GM10266 (cell line): ENCODE measurements at regions not wholly inside any gene's neighbourhood (a gene's known extent, or its start where the extent isn't known, plus 50 kb on each side); places are given as distances from the start of the nearest gene placed in this dataset.

ENCODE experiments used
- DNase-seq: peaks from one replicate; pipeline ENCODE4 v3.0.0; 2012; ENCODE audit errors: extremely low spot score
- TF ChIP-seq, protein P1 (sequence below): IDR thresholded peaks from 2 replicates; pipeline ENCODE4 v1.5.1; 2012; ENCODE audit warnings: mild to moderate bottlenecking, low read depth; ENCODE audit not compliant: control insufficient read depth, insufficient read depth; ENCODE audit errors: missing control alignments

DNA sequence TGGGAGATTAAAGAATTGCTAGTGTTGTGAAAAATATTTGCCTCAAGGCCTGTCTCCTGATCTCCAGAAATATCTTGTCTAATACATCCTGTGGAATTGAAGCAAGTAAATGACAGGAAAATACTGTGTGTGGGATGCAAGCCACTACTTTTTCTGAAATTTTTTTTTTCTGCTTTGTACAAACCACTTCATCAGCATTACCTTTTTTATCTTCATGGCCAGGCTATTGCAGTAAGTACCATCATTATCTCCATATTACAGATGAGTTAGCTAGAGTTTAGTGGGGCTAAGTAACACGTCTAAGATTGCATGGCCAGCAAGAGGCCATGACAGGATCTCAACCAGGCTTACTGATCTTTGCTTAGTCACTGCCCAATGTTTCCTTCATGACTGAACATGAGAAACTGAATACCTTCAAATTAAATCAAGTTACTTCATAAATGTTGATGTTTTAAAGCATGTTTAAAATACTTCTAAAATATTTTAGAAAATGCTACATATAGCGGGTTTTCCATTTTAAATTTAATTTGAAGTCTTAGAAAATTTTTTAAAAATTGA, 273.7 kb downstream of the SLC6A15 start:
- DNase-seq = no peak
- TF ChIP-seq, protein P1, sequence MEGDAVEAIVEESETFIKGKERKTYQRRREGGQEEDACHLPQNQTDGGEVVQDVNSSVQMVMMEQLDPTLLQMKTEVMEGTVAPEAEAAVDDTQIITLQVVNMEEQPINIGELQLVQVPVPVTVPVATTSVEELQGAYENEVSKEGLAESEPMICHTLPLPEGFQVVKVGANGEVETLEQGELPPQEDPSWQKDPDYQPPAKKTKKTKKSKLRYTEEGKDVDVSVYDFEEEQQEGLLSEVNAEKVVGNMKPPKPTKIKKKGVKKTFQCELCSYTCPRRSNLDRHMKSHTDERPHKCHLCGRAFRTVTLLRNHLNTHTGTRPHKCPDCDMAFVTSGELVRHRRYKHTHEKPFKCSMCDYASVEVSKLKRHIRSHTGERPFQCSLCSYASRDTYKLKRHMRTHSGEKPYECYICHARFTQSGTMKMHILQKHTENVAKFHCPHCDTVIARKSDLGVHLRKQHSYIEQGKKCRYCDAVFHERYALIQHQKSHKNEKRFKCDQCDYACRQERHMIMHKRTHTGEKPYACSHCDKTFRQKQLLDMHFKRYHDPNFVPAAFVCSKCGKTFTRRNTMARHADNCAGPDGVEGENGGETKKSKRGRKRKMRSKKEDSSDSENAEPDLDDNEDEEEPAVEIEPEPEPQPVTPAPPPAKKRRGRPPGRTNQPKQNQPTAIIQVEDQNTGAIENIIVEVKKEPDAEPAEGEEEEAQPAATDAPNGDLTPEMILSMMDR = no peak

DNA sequence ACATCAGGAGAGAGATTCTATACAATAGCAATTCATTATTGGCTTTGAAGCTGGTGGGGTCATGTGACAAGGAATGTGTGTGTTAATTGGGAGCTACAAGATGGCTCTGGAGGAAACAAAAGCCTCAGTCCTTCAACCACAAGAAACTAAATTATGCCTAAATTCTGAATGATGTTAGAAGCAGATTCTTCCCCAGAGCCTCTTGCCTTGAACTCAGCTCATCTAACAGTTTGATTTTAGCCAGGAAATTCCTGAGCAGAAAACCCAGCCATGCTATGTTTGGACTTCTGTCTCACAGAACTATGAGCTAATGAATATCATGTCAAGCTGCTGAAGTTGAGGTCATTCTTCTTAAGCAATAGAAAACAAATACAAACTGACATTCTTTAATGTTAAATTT, 274.7 kb downstream of the SLC6A15 start:
- TF ChIP-seq, protein P1 = no peak
- no peak for DNase-seq

DNA sequence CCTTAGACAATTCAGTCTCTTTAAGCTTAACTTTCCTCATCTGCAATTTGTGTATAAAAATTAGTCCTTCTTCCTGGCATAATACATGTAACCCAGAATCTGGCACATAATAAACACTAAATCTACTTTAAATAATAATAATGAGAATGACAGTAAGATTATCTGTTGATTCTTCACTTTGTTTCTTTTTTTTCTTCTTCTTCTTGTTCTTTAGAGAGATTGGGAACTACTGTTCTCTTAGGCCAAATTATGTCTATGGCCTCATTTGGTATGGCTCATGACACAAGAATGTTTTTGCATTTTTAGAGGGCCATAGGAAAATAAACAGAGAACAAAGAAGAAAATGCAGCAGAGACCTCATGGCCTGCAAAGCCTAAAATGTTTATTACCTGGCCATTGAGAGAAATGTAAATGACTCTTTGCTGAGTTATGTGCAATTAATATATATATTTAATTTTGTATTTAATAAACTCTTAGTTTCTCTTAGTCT, 275.8 kb downstream of the SLC6A15 start:
- no peak for DNase-seq
- TF ChIP-seq, protein P1 = no peak

DNA sequence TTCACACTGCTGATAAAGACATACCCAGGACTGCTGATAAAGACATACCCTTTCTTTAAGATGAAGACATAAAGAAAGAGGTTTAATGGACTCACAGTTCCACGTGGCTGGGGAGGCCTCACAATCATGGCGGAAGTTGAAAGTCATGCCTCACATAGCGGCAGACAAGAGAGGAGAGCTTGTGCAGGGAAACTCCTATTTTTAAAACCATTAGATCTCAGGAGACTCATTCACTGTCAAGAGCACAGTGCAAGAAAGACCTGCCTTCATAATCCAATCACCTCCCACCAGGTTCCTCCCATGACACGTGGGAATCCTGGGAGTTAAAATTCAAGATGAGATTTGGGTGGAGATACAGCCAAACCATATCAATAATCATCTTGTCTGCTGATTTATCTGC, 278.1 kb downstream of the SLC6A15 start:
- DNase-seq = no peak
- TF ChIP-seq, protein P1 = no peak

DNA sequence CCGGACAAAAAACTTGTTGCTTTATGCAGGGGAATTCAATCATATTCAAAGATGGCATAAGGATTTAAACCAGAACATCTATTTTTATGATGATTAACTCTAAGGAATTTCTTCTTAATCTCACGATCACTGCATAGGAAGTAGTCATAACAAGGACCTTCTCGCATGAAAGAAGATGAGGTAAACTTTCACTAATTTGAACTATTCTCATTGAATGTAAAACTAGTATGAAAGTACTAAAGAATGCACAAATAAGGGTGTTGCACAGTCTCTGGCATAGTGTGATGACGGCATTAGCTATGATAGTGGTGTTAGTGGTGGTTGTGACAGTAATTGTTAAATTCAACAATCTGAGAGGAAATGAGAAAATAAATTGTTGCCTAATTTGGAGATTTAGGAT, 280.0 kb downstream of the SLC6A15 start:
- DNase-seq = no peak
- TF ChIP-seq, protein P1 = no peak

DNA sequence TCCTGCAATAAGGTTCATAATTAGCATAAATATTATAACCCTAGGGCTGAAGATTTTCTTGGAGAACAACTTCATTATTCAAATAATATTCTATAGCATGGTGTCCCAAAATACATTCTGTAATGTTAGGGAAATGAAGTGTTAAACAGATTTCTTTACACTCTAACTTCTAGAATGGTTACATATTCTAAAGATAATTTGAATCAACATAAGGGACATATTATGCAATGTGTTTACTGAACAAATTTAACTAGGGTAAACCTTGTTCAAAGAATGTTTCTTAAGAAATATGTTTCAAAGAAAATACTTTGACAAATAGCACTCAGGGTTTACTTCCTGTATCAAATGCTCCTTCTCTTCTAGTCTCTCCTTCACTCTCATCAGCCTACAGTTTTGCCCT, 281.6 kb downstream of the SLC6A15 start:
- no peak for DNase-seq
- TF ChIP-seq, protein P1 = no peak

DNA sequence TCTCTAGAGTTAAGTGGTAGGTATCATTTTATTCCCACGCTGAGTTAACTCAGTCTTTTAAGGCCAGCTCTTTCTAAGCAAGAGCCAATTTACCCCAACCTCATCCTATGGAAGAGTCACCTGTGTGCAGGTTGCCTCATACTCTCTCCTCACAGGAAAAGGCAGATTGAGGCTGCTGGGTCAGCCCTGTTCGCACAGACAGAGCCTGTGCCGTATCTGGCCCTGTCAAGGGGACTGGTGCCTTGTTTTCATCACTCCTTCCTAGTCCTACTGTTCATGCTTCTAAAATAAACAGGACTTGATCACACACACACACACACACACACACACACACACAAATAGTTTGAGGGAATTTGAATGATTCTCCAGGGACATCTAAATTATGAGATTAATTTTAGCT, 285.0 kb downstream of the SLC6A15 start:
- DNase-seq = no peak
- TF ChIP-seq, protein P1 = no peak
